A549 (cell line): ENCODE measurements at regions not wholly inside any gene's neighbourhood (a gene's known extent, or its start where the extent isn't known, plus 50 kb on each side); places are given as distances from the start of the nearest gene placed in this dataset.

Source experiments
- ATAC-seq, 2 experiments: fragments of 200-7000 bp in 1 of 2; fragments of >200 bp in 1 of 2; cut with Nextera tagmentation in 1 of 2; cut with Tn5 transposase in 1 of 2; 3 replicates each; pipeline versions ENCODE4 v1.8.0 to v1.9.1; 2018 to 2020; ENCODE audit warnings: mild to moderate bottlenecking in 1 of 2, moderate library complexity in 1 of 2
- CTCF ChIA-PET: fragments of 300-600 bp; sonication (Branson Sonifier 250); formaldehyde crosslinking; extraction: SDS; loops from one replicate; lab custom pipeline; 2021; ENCODE audit warnings: antibody characterized with exemption, inconsistent platforms; lab: Yijun Ruan, JAX
- POLR2A ChIA-PET: fragments of 350-600 bp; formaldehyde crosslinking; extraction: SDS; loops from one replicate; lab custom pipeline; 2021; ENCODE audit warnings: antibody characterized with exemption, inconsistent platforms; lab: Yijun Ruan, JAX
- DNase-seq, 2 experiments: peaks; one replicate each; pipeline versions ENCODE4 v3.0.0 to v3.0.0-alpha.2; 2011 to 2016; ENCODE audit warnings: low read depth in 1 of 2, low spot score in 1 of 2
- FAIRE-seq: peaks from 2 replicates; lab custom pipeline; 2011; peaks lifted over from hg19 to GRCh38; lab: Jason Lieb, UNC
- H3K27ac ChIP-seq, 2 experiments: fragments of >200 bp; sonication (Bioruptor Twin); formaldehyde crosslinking; 3 replicates each; pipeline ENCODE4 v1.5.1; 2016 to 2017
- H3K4me1 ChIP-seq: fragments of >200 bp; sonication (Bioruptor Twin); formaldehyde crosslinking; 3 replicates; pipeline ENCODE4 v1.6.1; 2016
- H3K4me2 ChIP-seq: fragments of >200 bp; sonication (Bioruptor Twin); formaldehyde crosslinking; 3 replicates; pipeline ENCODE4 v1.6.1; 2016
- H3K4me3 ChIP-seq: fragments of >200 bp; sonication (Bioruptor Twin); formaldehyde crosslinking; 3 replicates; pipeline ENCODE4 v1.5.1; 2016
- H3K9me3 ChIP-seq: fragments of >200 bp; sonication (Bioruptor Twin); formaldehyde crosslinking; 3 replicates; pipeline ENCODE4 v1.6.1; 2016
- CBX2 ChIP-seq: fragments of 200-600 bp; sonication (generic); IDR thresholded peaks from 2 replicates; pipeline ENCODE4 v1.6.1; 2016; ENCODE audit warnings: low read depth, mild to moderate bottlenecking, borderline replicate concordance
- CHD2 ChIP-seq: fragments of 150-350 bp; IDR thresholded peaks from 2 replicates; pipeline ENCODE4 v1.6.1; 2014; ENCODE audit warnings: low read length; ENCODE audit not compliant: partially characterized antibody
- EHF ChIP-seq: fragments of 250-450 bp; sonication (Bioruptor Pico); IDR thresholded peaks from 2 replicates; pipeline ENCODE4 v1.5.0; 2020; ENCODE audit warnings: mild to moderate bottlenecking
- FOSB ChIP-seq: fragments of 250-450 bp; sonication (Bioruptor Pico); IDR thresholded peaks from 2 replicates; pipeline ENCODE4 v1.5.0; 2020; ENCODE audit warnings: mild to moderate bottlenecking, moderate library complexity
- HDAC2 ChIP-seq: fragments of 200-600 bp; sonication (generic); IDR thresholded peaks from 2 replicates; pipeline ENCODE4 v1.6.1; 2016
- HOXA7 ChIP-seq: fragments of 250-450 bp; sonication (Bioruptor Pico); IDR thresholded peaks from 2 replicates; pipeline ENCODE4 v1.5.0; 2020; ENCODE audit warnings: mild to moderate bottlenecking, moderate library complexity
- JUN ChIP-seq, 2 experiments: fragments of >200 bp; sonication (Bioruptor Twin); formaldehyde crosslinking; IDR thresholded peaks; 2 replicates in 1 of 2; 3 replicates in 1 of 2; pipeline ENCODE4 v1.6.1; 2016 to 2017
- KDM1A ChIP-seq: fragments of 200-600 bp; sonication (generic); IDR thresholded peaks from 2 replicates; pipeline ENCODE4 v1.6.1; 2016; ENCODE audit warnings: low read depth, mild to moderate bottlenecking
- KDM5A ChIP-seq: fragments of 200-600 bp; sonication (generic); IDR thresholded peaks from 2 replicates; pipeline ENCODE4 v1.6.1; 2016; ENCODE audit warnings: antibody characterized with exemption, mild to moderate bottlenecking
- NPAS2 ChIP-seq: fragments of 250-450 bp; sonication (Bioruptor Pico); IDR thresholded peaks from 2 replicates; pipeline ENCODE4 v1.8.0; 2022; ENCODE audit warnings: mild to moderate bottlenecking, moderate library complexity, borderline replicate concordance
- PHF8 ChIP-seq: fragments of 200-600 bp; sonication (generic); IDR thresholded peaks from 2 replicates; pipeline ENCODE4 v1.6.1; 2016; ENCODE audit warnings: low read depth, mild to moderate bottlenecking, antibody characterized with exemption, moderate library complexity, borderline replicate concordance
- POLR2AphosphoS2 ChIP-seq: conservative IDR thresholded peaks from 2 replicates; pipeline ENCODE4 v1.6.1; 2012; ENCODE audit warnings: low read length, improper control_type of control experiment, inconsistent platforms
- RNF2 ChIP-seq: fragments of 200-600 bp; sonication (generic); IDR thresholded peaks from 2 replicates; pipeline ENCODE4 v1.6.1; 2016; ENCODE audit warnings: low read depth, mild to moderate bottlenecking, antibody characterized with exemption, moderate library complexity, borderline replicate concordance
- ZC3H11A ChIP-seq: fragments of 450-650 bp; IDR thresholded peaks from 2 replicates; pipeline ENCODE4 v1.6.1; 2014; ENCODE audit warnings: antibody characterized with exemption, mild to moderate bottlenecking
- ZFP36 ChIP-seq: fragments of 450-650 bp; IDR thresholded peaks from 2 replicates; pipeline ENCODE4 v1.6.1; 2014; ENCODE audit warnings: borderline replicate concordance; ENCODE audit not compliant: partially characterized antibody
- ZNF302 ChIP-seq: fragments of 250-450 bp; sonication (Bioruptor Pico); IDR thresholded peaks from 2 replicates; pipeline ENCODE4 v1.9.0; 2021; ENCODE audit warnings: inconsistent platforms, mild to moderate bottlenecking, moderate library complexity
- WGBS: methylation state at CpG from one replicate; pipeline ENCODE4 v1.1.6; 2017; ENCODE audit errors: missing lambda C conversion rate; 5-methylcytosine and 5-hydroxymethylcytosine counted together
- TF ChIP-seq, protein P1 (sequence below): fragments of >200 bp; sonication (Bioruptor Twin); formaldehyde crosslinking; IDR thresholded peaks from 3 replicates; pipeline ENCODE4 v1.6.1; 2016
- TF ChIP-seq, protein P2 (sequence below): IDR thresholded peaks from 2 replicates; pipeline ENCODE4 v1.6.1; 2012
- TF ChIP-seq, protein P3 (sequence below): fragments of 200-600 bp; sonication (generic); IDR thresholded peaks from 2 replicates; pipeline ENCODE4 v1.6.1; 2016; ENCODE audit warnings: antibody characterized with exemption, mild to moderate bottlenecking, moderate library complexity

DNA sequence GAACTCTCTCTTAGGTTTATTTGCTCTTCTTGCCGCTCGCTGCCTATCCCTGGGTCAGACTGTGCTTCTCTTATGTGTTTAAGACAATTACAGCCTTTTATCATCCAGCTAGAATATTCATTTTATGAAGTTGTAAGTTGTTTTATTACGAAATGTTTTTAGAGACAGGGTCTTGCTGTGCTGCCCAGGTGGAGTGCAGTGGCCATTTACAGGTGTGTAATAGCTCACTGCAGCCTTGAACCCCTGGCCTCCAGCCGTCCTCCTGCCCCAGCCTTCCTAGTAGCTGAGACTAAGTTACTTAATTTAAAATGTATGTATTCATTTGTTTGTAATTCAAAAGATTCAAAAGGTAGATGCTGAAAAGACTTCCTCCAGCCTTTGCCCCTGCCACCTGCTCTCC lies 99.0 kb upstream of the KIF26B start:
- no peak overlapping the region for H3K4me3 ChIP-seq
- ChIA-PET POLR2A (no interaction called here), CTCF (interaction anchor here (1.3 to 3.9 kb wide), 3 partner anchors 10 to 190 kb away, joined by 3 to 25 read pairs (median 3); no protein-coding TSS in a partner anchor)
- no peak overlapping the region for H3K27ac ChIP-seq
- FAIRE-seq (no peak), ATAC-seq (no peak)
- peaks cover 8% of the 10 kb centered on the region; the same call in 2 of the 3 replicates for H3K4me1 ChIP-seq
- H3K9me3 ChIP-seq: no peaks in the 10 kb centered on the region
- no peak overlapping the region for H3K4me2 ChIP-seq
- 47% methylated on average over 4 of the region's 4 CpGs for WGBS
- TF ChIP-seq EHF (CRISPR knock-in tag): no peak
- TF ChIP-seq, protein P1, sequence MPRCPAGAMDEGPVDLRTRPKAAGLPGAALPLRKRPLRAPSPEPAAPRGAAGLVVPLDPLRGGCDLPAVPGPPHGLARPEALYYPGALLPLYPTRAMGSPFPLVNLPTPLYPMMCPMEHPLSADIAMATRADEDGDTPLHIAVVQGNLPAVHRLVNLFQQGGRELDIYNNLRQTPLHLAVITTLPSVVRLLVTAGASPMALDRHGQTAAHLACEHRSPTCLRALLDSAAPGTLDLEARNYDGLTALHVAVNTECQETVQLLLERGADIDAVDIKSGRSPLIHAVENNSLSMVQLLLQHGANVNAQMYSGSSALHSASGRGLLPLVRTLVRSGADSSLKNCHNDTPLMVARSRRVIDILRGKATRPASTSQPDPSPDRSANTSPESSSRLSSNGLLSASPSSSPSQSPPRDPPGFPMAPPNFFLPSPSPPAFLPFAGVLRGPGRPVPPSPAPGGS: no peak
- no peak for TF ChIP-seq CBX2
- no peak for TF ChIP-seq ZC3H11A
- no peak for TF ChIP-seq ZNF302 (CRISPR knock-in tag)
- TF ChIP-seq, all 56 proteins: peak for 0
- DNase-seq: no peak

DNA sequence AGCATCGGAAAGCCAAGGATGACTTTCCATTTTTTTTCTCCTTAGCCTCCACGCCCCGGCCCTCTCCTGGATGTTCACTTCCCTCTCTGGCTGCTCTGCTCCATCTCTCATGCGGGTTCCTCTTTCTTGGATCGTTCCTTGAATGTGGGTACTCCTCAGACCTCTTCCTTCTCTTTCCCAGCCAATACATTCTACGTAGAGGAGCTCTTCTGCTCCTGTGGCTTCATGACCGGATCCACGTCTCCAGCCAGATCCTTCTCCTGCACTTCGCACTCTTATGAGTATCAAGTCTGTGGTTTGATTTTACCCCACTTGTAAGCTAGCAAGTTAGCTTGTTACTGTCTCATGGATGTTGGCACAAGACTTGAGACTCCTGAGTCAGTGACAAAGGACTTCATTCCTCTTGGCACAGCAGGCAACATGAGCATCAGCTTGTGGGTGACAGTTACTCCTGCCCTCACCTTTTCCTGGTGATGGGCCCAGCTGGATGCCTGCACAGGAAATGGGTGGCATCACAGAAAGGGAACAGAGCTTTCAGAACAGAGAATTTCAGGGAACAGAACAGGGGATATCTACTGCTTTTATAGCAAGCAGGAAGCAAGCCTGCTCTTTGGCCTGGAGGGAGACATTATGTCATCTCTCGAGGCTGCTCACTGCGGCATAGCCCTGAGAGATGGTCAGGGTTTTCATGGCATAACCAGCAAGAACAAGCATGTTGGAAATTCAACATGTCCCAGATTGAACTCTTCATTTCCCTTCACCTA lies 100.1 kb upstream of the KIF26B start:
- H3K9me3 ChIP-seq: no peaks in the 10 kb centered on the region
- no peaks in the 10 kb centered on the region for H3K4me1 ChIP-seq
- H3K27ac ChIP-seq: no peak overlapping the region
- H3K4me2 ChIP-seq: no peak overlapping the region
- TF ChIP-seq ZFP36 (no peak), KDM1A (no peak), KDM5A (no peak), PHF8 (no peak), NPAS2 (CRISPR knock-in tag) (no peak), HOXA7 (CRISPR knock-in tag) (no peak), RNF2 (no peak), FOSB (CRISPR knock-in tag) (no peak)
- TF ChIP-seq, protein P2, sequence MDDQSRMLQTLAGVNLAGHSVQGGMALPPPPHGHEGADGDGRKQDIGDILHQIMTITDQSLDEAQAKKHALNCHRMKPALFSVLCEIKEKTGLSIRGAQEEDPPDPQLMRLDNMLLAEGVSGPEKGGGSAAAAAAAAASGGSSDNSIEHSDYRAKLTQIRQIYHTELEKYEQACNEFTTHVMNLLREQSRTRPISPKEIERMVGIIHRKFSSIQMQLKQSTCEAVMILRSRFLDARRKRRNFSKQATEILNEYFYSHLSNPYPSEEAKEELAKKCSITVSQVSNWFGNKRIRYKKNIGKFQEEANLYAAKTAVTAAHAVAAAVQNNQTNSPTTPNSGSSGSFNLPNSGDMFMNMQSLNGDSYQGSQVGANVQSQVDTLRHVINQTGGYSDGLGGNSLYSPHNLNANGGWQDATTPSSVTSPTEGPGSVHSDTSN: no peak
- no peak for DNase-seq
- no peak for FAIRE-seq
- CTCF ChIA-PET: interaction anchor here (3.9 kb wide), 1 partner anchor 12 kb away, joined by 25 read pairs; no protein-coding TSS in a partner anchor
- WGBS: 88% methylated on average over 11 of the region's 11 CpGs
- ATAC-seq: no peak
- POLR2A ChIA-PET: no interaction called here
- no peak overlapping the region for H3K4me3 ChIP-seq

DNA sequence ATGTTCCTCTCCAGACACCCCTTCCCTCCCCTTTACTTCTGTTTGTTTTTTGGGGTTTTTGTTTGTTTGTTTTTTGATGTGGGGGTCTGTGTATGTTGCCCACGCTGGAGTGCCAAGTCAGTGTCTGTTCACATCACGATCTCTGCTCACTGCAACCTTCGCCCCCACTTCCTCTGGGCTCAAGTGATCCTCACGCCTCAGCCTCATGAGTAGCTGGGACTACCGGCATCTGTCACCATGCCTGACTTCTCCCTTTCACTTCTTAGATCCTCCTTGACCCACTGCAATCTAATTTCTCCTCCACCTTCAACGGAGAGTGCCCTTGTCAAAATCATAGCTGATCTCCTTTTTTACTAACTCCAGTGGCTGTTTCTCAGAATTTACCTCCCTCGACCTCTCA lies 100.7 kb upstream of the KIF26B start:
- H3K27ac ChIP-seq: no peak overlapping the region
- H3K4me2 ChIP-seq: no peak overlapping the region
- ChIA-PET CTCF (interaction anchor here (3.9 kb wide), 1 partner anchor 11 kb away, joined by 25 read pairs; no protein-coding TSS in a partner anchor), POLR2A (no interaction called here)
- H3K4me3 ChIP-seq: no peak overlapping the region
- no peaks in the 10 kb centered on the region for H3K9me3 ChIP-seq
- H3K4me1 ChIP-seq: no peaks in the 10 kb centered on the region
- WGBS: 69% methylated on average over 7 of the region's 7 CpGs
- FAIRE-seq (no peak), ATAC-seq (no peak), DNase-seq (no peak)
- no peak for TF ChIP-seq HDAC2
- TF ChIP-seq POLR2AphosphoS2: no peak
- TF ChIP-seq, protein P3, sequence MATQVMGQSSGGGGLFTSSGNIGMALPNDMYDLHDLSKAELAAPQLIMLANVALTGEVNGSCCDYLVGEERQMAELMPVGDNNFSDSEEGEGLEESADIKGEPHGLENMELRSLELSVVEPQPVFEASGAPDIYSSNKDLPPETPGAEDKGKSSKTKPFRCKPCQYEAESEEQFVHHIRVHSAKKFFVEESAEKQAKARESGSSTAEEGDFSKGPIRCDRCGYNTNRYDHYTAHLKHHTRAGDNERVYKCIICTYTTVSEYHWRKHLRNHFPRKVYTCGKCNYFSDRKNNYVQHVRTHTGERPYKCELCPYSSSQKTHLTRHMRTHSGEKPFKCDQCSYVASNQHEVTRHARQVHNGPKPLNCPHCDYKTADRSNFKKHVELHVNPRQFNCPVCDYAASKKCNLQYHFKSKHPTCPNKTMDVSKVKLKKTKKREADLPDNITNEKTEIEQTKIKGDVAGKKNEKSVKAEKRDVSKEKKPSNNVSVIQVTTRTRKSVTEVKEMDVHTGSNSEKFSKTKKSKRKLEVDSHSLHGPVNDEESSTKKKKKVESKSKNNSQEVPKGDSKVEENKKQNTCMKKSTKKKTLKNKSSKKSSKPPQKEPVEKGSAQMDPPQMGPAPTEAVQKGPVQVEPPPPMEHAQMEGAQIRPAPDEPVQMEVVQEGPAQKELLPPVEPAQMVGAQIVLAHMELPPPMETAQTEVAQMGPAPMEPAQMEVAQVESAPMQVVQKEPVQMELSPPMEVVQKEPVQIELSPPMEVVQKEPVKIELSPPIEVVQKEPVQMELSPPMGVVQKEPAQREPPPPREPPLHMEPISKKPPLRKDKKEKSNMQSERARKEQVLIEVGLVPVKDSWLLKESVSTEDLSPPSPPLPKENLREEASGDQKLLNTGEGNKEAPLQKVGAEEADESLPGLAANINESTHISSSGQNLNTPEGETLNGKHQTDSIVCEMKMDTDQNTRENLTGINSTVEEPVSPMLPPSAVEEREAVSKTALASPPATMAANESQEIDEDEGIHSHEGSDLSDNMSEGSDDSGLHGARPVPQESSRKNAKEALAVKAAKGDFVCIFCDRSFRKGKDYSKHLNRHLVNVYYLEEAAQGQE: no peak
- no peak for TF ChIP-seq CHD2
- TF ChIP-seq FOSB (CRISPR knock-in tag): no peak
- TF ChIP-seq JUN (IDR thresholded peaks at IDR 0.05): no peak
